ENCODE measurements at regions not wholly inside any gene's neighbourhood (a gene's known extent, or its start where the extent isn't known, plus 50 kb on each side); places are given as distances from the start of the nearest gene placed in this dataset.

GRCh38 chr22:35192129-35192918 lies 65.0 kb upstream of the HMGXB4 start:
- H3K4me1 ChIP-seq: no peaks in the 10 kb centered on the region
- no peaks in the 10 kb centered on the region for H3K36me3 ChIP-seq
- no peaks in the 10 kb centered on the region for H3K27me3 ChIP-seq
- no peak for TF ChIP-seq POLR2A (IDR thresholded peaks at IDR 0.05)
- no peak overlapping the region for H3K27ac ChIP-seq
- intact Hi-C loops (cut with DNase I; ENCODE audit: low total_unique reads): no loop called here
- no peak overlapping the region for H3K4me3 ChIP-seq
- H3K9me3 ChIP-seq: no peaks in the 10 kb centered on the region
- no peak for DNase-seq

- Histone ChIP-seq H3K4me3 (no peak overlapping the region), H3K36me3 (no peaks in the 10 kb centered on the region), H3K4me1 (no peaks in the 10 kb centered on the region), H3K9me3 (no peaks in the 10 kb centered on the region), H3K27me3 (no peaks in the 10 kb centered on the region), H3K27ac (no peak overlapping the region)
- intact Hi-C loops (cut with DNase I; ENCODE audit: low total_unique reads): no loop called here
- TF ChIP-seq POLR2A (IDR thresholded peaks at IDR 0.05): no peak
- DNase-seq: no peak
These were observed 62.1 kb upstream of the HMGXB4 start for GRCh38 chr22:35195226-35195625.

- no peak overlapping the region for H3K4me3 ChIP-seq
- no peak for DNase-seq
- no peaks in the 10 kb centered on the region for H3K27me3 ChIP-seq
- no peaks in the 10 kb centered on the region for H3K4me1 ChIP-seq
- intact Hi-C loops (cut with DNase I; ENCODE audit: low total_unique reads): no loop called here
- TF ChIP-seq CTCF (IDR thresholded peaks at IDR 0.05): no peak
- no peak for TF ChIP-seq POLR2A (IDR thresholded peaks at IDR 0.05)
- H3K9me3 ChIP-seq: no peaks in the 10 kb centered on the region
- H3K36me3 ChIP-seq: no peaks in the 10 kb centered on the region
- no peak overlapping the region for H3K27ac ChIP-seq
These were observed 61.5 kb upstream of the HMGXB4 start for GRCh38 chr22:35195821-35196220.

GRCh38 chr22:35197071-35197470 lies 60.2 kb upstream of the HMGXB4 start:
- TF ChIP-seq CTCF (IDR thresholded peaks at IDR 0.05) (no peak), POLR2A (IDR thresholded peaks at IDR 0.05) (no peak)
- no peaks in the 10 kb centered on the region for H3K4me1 ChIP-seq
- no peak overlapping the region for H3K4me3 ChIP-seq
- intact Hi-C loops (cut with DNase I; ENCODE audit: low total_unique reads): no loop called here
- H3K27ac ChIP-seq: no peak overlapping the region
- H3K27me3 ChIP-seq: no peaks in the 10 kb centered on the region
- no peaks in the 10 kb centered on the region for H3K36me3 ChIP-seq
- H3K9me3 ChIP-seq: no peaks in the 10 kb centered on the region
- DNase-seq: no peak

- no peak overlapping the region for H3K27ac ChIP-seq
- H3K4me3 ChIP-seq: no peak overlapping the region
- DNase-seq: no peak
- no peaks in the 10 kb centered on the region for H3K4me1 ChIP-seq
- no peaks in the 10 kb centered on the region for H3K9me3 ChIP-seq
- intact Hi-C loops (cut with DNase I; ENCODE audit: low total_unique reads): no loop called here
- TF ChIP-seq POLR2A (IDR thresholded peaks at IDR 0.05): no peak
- no peak for TF ChIP-seq CTCF (IDR thresholded peaks at IDR 0.05)
- H3K27me3 ChIP-seq: no peaks in the 10 kb centered on the region
- H3K36me3 ChIP-seq: no peaks in the 10 kb centered on the region
These were observed 59.4 kb upstream of the HMGXB4 start for GRCh38 chr22:35197886-35198285.

GRCh38 chr22:35198738-35199137 lies 58.6 kb upstream of the HMGXB4 start:
- TF ChIP-seq CTCF (IDR thresholded peaks at IDR 0.05) (no peak), POLR2A (IDR thresholded peaks at IDR 0.05) (no peak)
- DNase-seq: no peak
- Histone ChIP-seq H3K27me3 (no peaks in the 10 kb centered on the region), H3K27ac (no peak overlapping the region), H3K9me3 (no peaks in the 10 kb centered on the region), H3K36me3 (no peaks in the 10 kb centered on the region), H3K4me3 (no peak overlapping the region), H3K4me1 (no peaks in the 10 kb centered on the region)
- intact Hi-C loops (cut with DNase I; ENCODE audit: low total_unique reads): no loop called here
